ENCODE measurements at regions not wholly inside any gene's neighbourhood (a gene's known extent, or its start where the extent isn't known, plus 50 kb on each side); places are given as distances from the start of the nearest gene placed in this dataset.

GRCh38 chr5:66442951-66443445 is 153.2 kb upstream of the MAST4 start:
- no peak overlapping the region for H3K9ac ChIP-seq (replicated peaks in 1 of 4; ENCODE audit: extremely low read depth in 1 of 4, low read depth in 3 of 4, low read length in 3 of 4)
- H4K8ac ChIP-seq (ENCODE audit: extremely low read depth, insufficient read depth, low read length) = no peak overlapping the region
- no peak for DNase-seq (ENCODE audit: low read depth in 1 of 2, low spot score in 2 of 2)
- H2BK12ac ChIP-seq (ENCODE audit: low read depth, low read length) = no peak overlapping the region
- no peaks in the 10 kb centered on the region for H3K79me1 ChIP-seq (ENCODE audit: low read depth, low read length)
- no peak overlapping the region for H2BK15ac ChIP-seq (ENCODE audit: low read length)
- POLR2A ChIA-PET (ENCODE audit: partially characterized antibody) = no interaction called here
- no peaks in the 10 kb centered on the region for H3K9me3 ChIP-seq (ENCODE audit: insufficient read depth in 2 of 2, low read depth in 1 of 2, low read length in 1 of 2)
- H4K20me1 ChIP-seq (replicated peaks in 1 of 2; ENCODE audit: control insufficient read depth in 1 of 2, insufficient read depth in 2 of 2, low read length in 2 of 2) = no peaks in the 10 kb centered on the region
- H3K4me1 ChIP-seq (replicated peaks in 1 of 4; ENCODE audit: control insufficient read depth in 3 of 4, insufficient read depth in 4 of 4, low read length in 3 of 4) = no peaks in the 10 kb centered on the region
- H3K14ac ChIP-seq (ENCODE audit: insufficient read length) = no peak overlapping the region
- H3K27ac ChIP-seq (ENCODE audit: low read depth, low read length) = no peak overlapping the region
- H3K56ac ChIP-seq (replicated peaks; ENCODE audit: insufficient read length, low read depth, low read length) = no peak overlapping the region
- no peaks in the 10 kb centered on the region for H3K27me3 ChIP-seq (replicated peaks in 1 of 4; ENCODE audit: control insufficient read depth in 3 of 4, extremely low read depth in 1 of 4, insufficient read depth in 3 of 4, low read length in 3 of 4)
- WGBS, 2 experiments (ENCODE audit: extremely low coverage in 1 of 2, insufficient coverage in 1 of 2, insufficient read length in 1 of 2, insufficient replicate concordance in 2 of 2, low coverage in 1 of 2, low lambda C conversion rate in 2 of 2, missing lambda C conversion rate in 1 of 2) = 89% methylated on average over 5 of the region's 5 CpGs; no CpG with 5 or more reads in 1 of the 2 experiments
- no peak overlapping the region for H4K5ac ChIP-seq (ENCODE audit: insufficient read length, low read depth, low read length)
- no peak overlapping the region for H3K4ac ChIP-seq (replicated peaks; ENCODE audit: insufficient read length, low read depth, low read length)
- no peak overlapping the region for H3K4me2 ChIP-seq (ENCODE audit: insufficient read depth in 1 of 2, low read depth in 2 of 2, low read length in 2 of 2)
- H2BK120ac ChIP-seq (replicated peaks; ENCODE audit: low read depth, low read length) = no peak overlapping the region
- H4K91ac ChIP-seq (replicated peaks; ENCODE audit: insufficient read length, low read length) = no peak overlapping the region
- H3K18ac ChIP-seq (ENCODE audit: extremely low read depth, low read length) = no peak overlapping the region
- H2AK5ac ChIP-seq (ENCODE audit: low read depth, low read length) = no peak overlapping the region
- H3K23ac ChIP-seq (ENCODE audit: insufficient read length) = no peak overlapping the region
- H3K4me3 ChIP-seq (ENCODE audit: extremely low read depth in 1 of 4, insufficient read depth in 2 of 4, low read depth in 3 of 4, low read length in 4 of 4) = no peak overlapping the region
- H3K23me2 ChIP-seq (ENCODE audit: low read depth, low read length) = no peaks in the 10 kb centered on the region
- CTCF ChIA-PET (ENCODE audit: partially characterized antibody) = no interaction called here
- FAIRE-seq = no peak
- H2BK20ac ChIP-seq (ENCODE audit: low read length) = no peak overlapping the region
- H2BK5ac ChIP-seq (ENCODE audit: low read depth, low read length) = no peak overlapping the region
- H3K36me3 ChIP-seq (ENCODE audit: control insufficient read depth in 2 of 4, insufficient read depth in 4 of 4, low read length in 3 of 4) = no peaks in the 10 kb centered on the region
- H3K79me2 ChIP-seq (ENCODE audit: control insufficient read depth in 1 of 2, insufficient read depth in 2 of 2, low read length in 2 of 2) = no peaks in the 10 kb centered on the region
- H2AFZ ChIP-seq (ENCODE audit: low read length) = no peak overlapping the region
- no peak for TF ChIP-seq SP4 (IDR thresholded peaks at IDR 0.05; ENCODE audit: low read length)
- TF ChIP-seq FOSL1 (IDR thresholded peaks at IDR 0.05; ENCODE audit: insufficient read depth, low read depth, low read length) = no peak
- TF ChIP-seq SIRT6 (IDR thresholded peaks at IDR 0.05; ENCODE audit: low read length) = no peak
- TF ChIP-seq RBBP5 (IDR thresholded peaks at IDR 0.05; ENCODE audit: borderline replicate concordance, low read depth, low read length) = no peak
- TF ChIP-seq HDAC2 (IDR thresholded peaks at IDR 0.05; ENCODE audit: borderline replicate concordance in 1 of 2, low read depth in 2 of 2, low read length in 2 of 2) = no peak
- no peak for TF ChIP-seq TCF12 (IDR thresholded peaks at IDR 0.05; ENCODE audit: low read depth, low read length)
- no peak for TF ChIP-seq CBX8 (IDR thresholded peaks at IDR 0.05; ENCODE audit: borderline replicate concordance, low read depth, low read length)
- no peak for TF ChIP-seq POLR2A (IDR thresholded peaks at IDR 0.05; ENCODE audit: control extremely low read depth in 1 of 2, low read depth in 2 of 2, low read length in 2 of 2)
- TF ChIP-seq SP1 (IDR thresholded peaks at IDR 0.05; ENCODE audit: low read depth, low read length) = no peak
- no peak for TF ChIP-seq BRCA1 (IDR thresholded peaks at IDR 0.05; ENCODE audit: low read depth, low read length)
- TF ChIP-seq HDAC6 (IDR thresholded peaks at IDR 0.05; ENCODE audit: low read depth, low read length) = no peak
- no peak for TF ChIP-seq CBX5 (IDR thresholded peaks at IDR 0.05; ENCODE audit: low read depth, low read length)
- no peak for TF ChIP-seq GTF2F1 (IDR thresholded peaks at IDR 0.05; ENCODE audit: borderline replicate concordance, low read depth, low read length)
